OCI-LY7 (cell line): ENCODE measurements at regions not wholly inside any gene's neighbourhood (a gene's known extent, or its start where the extent isn't known, plus 50 kb on each side); places are given as distances from the start of the nearest gene placed in this dataset.
"Not testable (repeated sequence)": the region's sequence is repeated elsewhere in the genome, so short reads cannot be mapped to it uniquely, and the experiment has no call there.

Source experiments
- BruUV-seq: library from RNA; stranded (reverse); fragments of 400-500 nt; replicated peaks from 2 replicates; lab custom pipeline; 2021; lab: Mats Ljungman, UMichigan
- CTCF ChIA-PET: fragments of 300-600 bp; sonication (Branson Sonifier 250); formaldehyde crosslinking; loops from one replicate; lab custom pipeline; 2022; ENCODE audit warnings: antibody characterized with exemption; ENCODE audit not compliant: unreplicated experiment; lab: Charles Lee
- POLR2A ChIA-PET: fragments of 300-600 bp; sonication (Branson Sonifier 250); formaldehyde crosslinking; loops from one replicate; lab custom pipeline; 2022; ENCODE audit warnings: antibody characterized with exemption; lab: Charles Lee
- DNase-seq: peaks from one replicate; pipeline ENCODE4 v3.0.0-alpha.2; 2015; ENCODE audit warnings: low spot score
- H2AFZ ChIP-seq: fragments of 200-600 bp; sonication (generic), shearing (Covaris generic); 2 replicates; pipeline ENCODE4 v1.6.1; 2014; ENCODE audit warnings: mild to moderate bottlenecking, antibody characterized with exemption, low read length, moderate library complexity
- H3K27ac ChIP-seq: fragments of 200-600 bp; sonication (generic); 2 replicates; pipeline ENCODE4 v1.5.1; 2014; ENCODE audit warnings: mixed run types, low read depth, mild to moderate bottlenecking, moderate library complexity, low read length, inconsistent platforms; ENCODE audit not compliant: poor library complexity, severe bottlenecking
- H3K36me3 ChIP-seq: fragments of 200-600 bp; sonication (generic); 2 replicates; pipeline ENCODE4 v1.6.1; 2014; ENCODE audit warnings: mild to moderate bottlenecking, antibody characterized with exemption, low read length, moderate library complexity, mixed read lengths; ENCODE audit not compliant: insufficient read depth
- H3K4me1 ChIP-seq: fragments of 200-600 bp; sonication (generic); 2 replicates; pipeline ENCODE4 v1.5.1; 2014; ENCODE audit warnings: mild to moderate bottlenecking, low read length; ENCODE audit not compliant: insufficient read depth, poor library complexity, severe bottlenecking
- H3K4me2 ChIP-seq: fragments of 200-600 bp; sonication (generic); 2 replicates; pipeline ENCODE4 v1.6.1; 2014; ENCODE audit warnings: mild to moderate bottlenecking, low read length
- H3K4me3 ChIP-seq: fragments of 200-600 bp; sonication (generic); 2 replicates; pipeline ENCODE4 v1.5.1; 2014; ENCODE audit warnings: mild to moderate bottlenecking, low read depth, low read length; ENCODE audit not compliant: poor library complexity, severe bottlenecking
- H3K79me2 ChIP-seq: fragments of 200-600 bp; sonication (generic); 2 replicates; pipeline ENCODE4 v1.6.1; 2016; ENCODE audit warnings: low read depth, mild to moderate bottlenecking, low read length, moderate library complexity, mixed read lengths; ENCODE audit not compliant: insufficient read depth
- H3K9me2 ChIP-seq: fragments of 200-600 bp; sonication (generic); 2 replicates; pipeline ENCODE4 v1.6.1; 2016; ENCODE audit warnings: mild to moderate bottlenecking, low read length, mixed read lengths; ENCODE audit not compliant: insufficient read depth
- H3K9me3 ChIP-seq: fragments of 200-600 bp; sonication (generic); 2 replicates; pipeline ENCODE4 v1.6.1; 2014; ENCODE audit warnings: mild to moderate bottlenecking, mixed run types, low read length, mixed read lengths
- H4K20me1 ChIP-seq: fragments of 200-600 bp; sonication (generic); 2 replicates; pipeline ENCODE4 v1.6.1; 2014; ENCODE audit warnings: mild to moderate bottlenecking, antibody characterized with exemption, low read length, moderate library complexity, mixed read lengths; ENCODE audit not compliant: insufficient read depth
- intact Hi-C: fragments of 100-400 bp; cut with micrococcal nuclease; formaldehyde crosslinking; loops from one replicate; pipeline ENCODE4 v1.10.0; 2022; ENCODE audit not compliant: unreplicated experiment

- H3K9me2 ChIP-seq, H3K4me2 ChIP-seq, intact Hi-C loops, CTCF ChIA-PET, H2AFZ ChIP-seq, POLR2A ChIA-PET, H3K9me3 ChIP-seq, BruUV-seq, DNase-seq, H3K4me1 ChIP-seq, H3K36me3 ChIP-seq, H3K27ac ChIP-seq, H3K4me3 ChIP-seq, H4K20me1 ChIP-seq, H3K79me2 ChIP-seq: not testable (repeated sequence)
These were observed 218.0 kb upstream of the PLGLB1 start for GRCh38 chr2:87239558-87240215.

- H3K9me2 ChIP-seq, H3K4me2 ChIP-seq, H3K4me3 ChIP-seq, H4K20me1 ChIP-seq, POLR2A ChIA-PET, H3K4me1 ChIP-seq, H3K36me3 ChIP-seq, H3K27ac ChIP-seq, CTCF ChIA-PET, DNase-seq, H3K79me2 ChIP-seq, H3K9me3 ChIP-seq, BruUV-seq, H2AFZ ChIP-seq, intact Hi-C loops: not testable (repeated sequence)
These were observed 224.5 kb upstream of the PLGLB1 start for GRCh38 chr2:87246066-87246717.

- CTCF ChIA-PET, H3K36me3 ChIP-seq, H2AFZ ChIP-seq, DNase-seq, H3K4me1 ChIP-seq, BruUV-seq, H3K79me2 ChIP-seq, intact Hi-C loops, POLR2A ChIA-PET, H3K9me2 ChIP-seq, H3K4me2 ChIP-seq, H3K4me3 ChIP-seq, H3K9me3 ChIP-seq, H3K27ac ChIP-seq, H4K20me1 ChIP-seq: not testable (repeated sequence)
These were observed 230.4 kb upstream of the PLGLB1 start for GRCh38 chr2:87252046-87252445.

GRCh38 chr2:87254562-87254961 is 232.9 kb upstream of the PLGLB1 start:
- H3K27ac ChIP-seq, H3K4me3 ChIP-seq, H3K79me2 ChIP-seq, H4K20me1 ChIP-seq, CTCF ChIA-PET, POLR2A ChIA-PET, BruUV-seq, H2AFZ ChIP-seq, H3K4me1 ChIP-seq, H3K9me2 ChIP-seq, H3K4me2 ChIP-seq, H3K9me3 ChIP-seq, H3K36me3 ChIP-seq, intact Hi-C loops, DNase-seq: not testable (repeated sequence)

- H3K4me3 ChIP-seq, BruUV-seq, CTCF ChIA-PET, DNase-seq, H3K4me1 ChIP-seq, H3K27ac ChIP-seq, H3K4me2 ChIP-seq, H3K79me2 ChIP-seq, H3K36me3 ChIP-seq, H4K20me1 ChIP-seq, H2AFZ ChIP-seq, intact Hi-C loops, H3K9me2 ChIP-seq, H3K9me3 ChIP-seq, POLR2A ChIA-PET: not testable (repeated sequence)
These were observed 233.8 kb upstream of the PLGLB1 start for GRCh38 chr2:87255410-87255809.

- H4K20me1 ChIP-seq, CTCF ChIA-PET: not testable (repeated sequence)
These were observed 237.2 kb upstream of the PLGLB1 start for GRCh38 chr2:87258887-87259286.

More at GRCh38 chr2:87258887-87259286, 237.2 kb upstream of the PLGLB1 start:
- H3K9me2 ChIP-seq, BruUV-seq, H3K4me1 ChIP-seq, H3K36me3 ChIP-seq, POLR2A ChIA-PET, H3K79me2 ChIP-seq, H3K4me3 ChIP-seq, H3K4me2 ChIP-seq, intact Hi-C loops, H3K27ac ChIP-seq, DNase-seq, H2AFZ ChIP-seq, H3K9me3 ChIP-seq: not testable (repeated sequence)
